NCI-H446 treated with DMSO at 0.1 percent for 48 hours (cell line): ENCODE measurements at regions not wholly inside any gene's neighbourhood (a gene's known extent, or its start where the extent isn't known, plus 50 kb on each side); places are given as distances from the start of the nearest gene placed in this dataset.

Experiments used
- DNase-seq: peaks from one replicate; lab custom pipeline; 2025; lab: John Stamatoyannopoulos, UW

- no peak for DNase-seq
These were observed 382.8 kb upstream of the NXPH2 start for GRCh38 chr2:139162957-139163356.

GRCh38 chr2:139162456-139162855 is 382.3 kb upstream of the NXPH2 start:
- no peak for DNase-seq

- DNase-seq, result no peak
These were observed 380.6 kb upstream of the NXPH2 start for GRCh38 chr2:139160836-139161235.

GRCh38 chr2:139159177-139159576 is 379.0 kb upstream of the NXPH2 start:
- no peak for DNase-seq

- no peak for DNase-seq
These were observed 376.5 kb upstream of the NXPH2 start for GRCh38 chr2:139156730-139157129.

- DNase-seq, result no peak
These were observed 375.8 kb upstream of the NXPH2 start for GRCh38 chr2:139155991-139156390.

- peak; percentile 60 for DNase-seq
These were observed 362.2 kb upstream of the NXPH2 start for GRCh38 chr2:139142252-139142880.

GRCh38 chr2:139124271-139124670 is 344.1 kb upstream of the NXPH2 start:
- no peak for DNase-seq

GRCh38 chr2:139123795-139124194 is 343.6 kb upstream of the NXPH2 start:
- DNase-seq, result no peak

GRCh38 chr2:139122711-139123158 is 342.5 kb upstream of the NXPH2 start:
- no peak for DNase-seq

GRCh38 chr2:139099721-139100120 is 319.5 kb upstream of the NXPH2 start:
- DNase-seq, result no peak

GRCh38 chr2:139098961-139099360 is 318.8 kb upstream of the NXPH2 start:
- no peak for DNase-seq

GRCh38 chr2:139083121-139083520 is 302.9 kb upstream of the NXPH2 start:
- peak; percentile 46 for DNase-seq

GRCh38 chr2:139080244-139080643 is 300.1 kb upstream of the NXPH2 start:
- DNase-seq, result no peak

- DNase-seq, result no peak
These were observed 299.1 kb upstream of the NXPH2 start for GRCh38 chr2:139079311-139079710.

- no peak for DNase-seq
These were observed 298.2 kb upstream of the NXPH2 start for GRCh38 chr2:139078376-139078775.

- no peak for DNase-seq
These were observed 297.0 kb upstream of the NXPH2 start for GRCh38 chr2:139077099-139077737.

GRCh38 chr2:139067874-139068273 is 287.7 kb upstream of the NXPH2 start:
- no peak for DNase-seq

GRCh38 chr2:139067072-139067471 is 286.9 kb upstream of the NXPH2 start:
- DNase-seq, result no peak

GRCh38 chr2:139064159-139064558 is 284.0 kb upstream of the NXPH2 start:
- DNase-seq, result no peak

GRCh38 chr2:139059617-139060016 is 279.4 kb upstream of the NXPH2 start:
- DNase-seq, result no peak

GRCh38 chr2:139055202-139055601 is 275.0 kb upstream of the NXPH2 start:
- no peak for DNase-seq

- no peak for DNase-seq
These were observed 267.8 kb upstream of the NXPH2 start for GRCh38 chr2:139048017-139048416.

GRCh38 chr2:139045524-139045923 is 265.3 kb upstream of the NXPH2 start:
- DNase-seq, result no peak
